ENCODE measurements at regions not wholly inside any gene's neighbourhood (a gene's known extent, or its start where the extent isn't known, plus 50 kb on each side); places are given as distances from the start of the nearest gene placed in this dataset.
"Not testable (repeated sequence)": the region's sequence is repeated elsewhere in the genome, so short reads cannot be mapped to it uniquely, and the experiment has no call there.

GRCh38 chr6:140274548-140274947 lies 900.1 kb upstream of the CITED2 start:
- FAIRE-seq (no peak), DNase-seq (ENCODE audit: insufficient read length, low spot score) (no peak)

- DNase-seq (ENCODE audit: insufficient read length, low spot score) (peak; percentile 6), FAIRE-seq (peak; percentile 82)
Observed at GRCh38 chr6:140271759-140272377, 897.4 kb upstream of the CITED2 start.

- FAIRE-seq, result no peak
- DNase-seq (ENCODE audit: insufficient read length, low spot score), result no peak
Observed at GRCh38 chr6:140269591-140270165, 895.2 kb upstream of the CITED2 start.

- no peak for FAIRE-seq
- DNase-seq (ENCODE audit: insufficient read length, low spot score), result no peak
Observed at GRCh38 chr6:140264431-140264830, 890.0 kb upstream of the CITED2 start.

- FAIRE-seq; DNase-seq (ENCODE audit: insufficient read length, low spot score): not testable (repeated sequence)
Observed at GRCh38 chr6:140258302-140258701, 883.9 kb upstream of the CITED2 start.

GRCh38 chr6:140256248-140256647 lies 881.8 kb upstream of the CITED2 start:
- FAIRE-seq (no peak), DNase-seq (ENCODE audit: insufficient read length, low spot score) (no peak)

GRCh38 chr6:140253096-140253495 lies 878.6 kb upstream of the CITED2 start:
- DNase-seq (ENCODE audit: insufficient read length, low spot score) (no peak), FAIRE-seq (no peak)

- no peak for FAIRE-seq
- DNase-seq (ENCODE audit: insufficient read length, low spot score), result no peak
Observed at GRCh38 chr6:140252099-140252498, 877.7 kb upstream of the CITED2 start.

GRCh38 chr6:140245296-140246040 lies 871.0 kb upstream of the CITED2 start:
- no peak for DNase-seq (ENCODE audit: insufficient read length, low spot score)
- no peak for FAIRE-seq

GRCh38 chr6:140237251-140237650 lies 862.8 kb upstream of the CITED2 start:
- DNase-seq (ENCODE audit: insufficient read length, low spot score) (no peak), FAIRE-seq (no peak)

- DNase-seq (ENCODE audit: insufficient read length, low spot score) (no peak), FAIRE-seq (no peak)
Observed at GRCh38 chr6:140236732-140237131, 862.3 kb upstream of the CITED2 start.

- FAIRE-seq, result no peak
Observed at GRCh38 chr6:140230282-140230681, 855.8 kb upstream of the CITED2 start.

GRCh38 chr6:140228491-140228890 lies 854.0 kb upstream of the CITED2 start:
- no peak for DNase-seq (ENCODE audit: insufficient read length, low spot score)
- no peak for FAIRE-seq

More at GRCh38 chr6:140230282-140230681, 855.8 kb upstream of the CITED2 start:
- DNase-seq (ENCODE audit: insufficient read length, low spot score), result no peak

- FAIRE-seq (no peak), DNase-seq (ENCODE audit: insufficient read length, low spot score) (no peak)
Observed at GRCh38 chr6:140226637-140227036, 852.2 kb upstream of the CITED2 start.

- FAIRE-seq, result no peak
- no peak for DNase-seq (ENCODE audit: insufficient read length, low spot score)
Observed at GRCh38 chr6:140225701-140226436, 851.4 kb upstream of the CITED2 start.

GRCh38 chr6:140217283-140217682 lies 842.8 kb upstream of the CITED2 start:
- FAIRE-seq (no peak), DNase-seq (ENCODE audit: insufficient read length, low spot score) (no peak)

- DNase-seq (ENCODE audit: insufficient read length, low spot score), result no peak
- FAIRE-seq, result no peak
Observed at GRCh38 chr6:140209775-140210174, 835.3 kb upstream of the CITED2 start.

GRCh38 chr6:140208286-140208685 lies 833.8 kb upstream of the CITED2 start:
- DNase-seq (ENCODE audit: insufficient read length, low spot score) (no peak), FAIRE-seq (no peak)

- no peak for DNase-seq (ENCODE audit: insufficient read length, low spot score)
- FAIRE-seq, result no peak
Observed at GRCh38 chr6:140205795-140206593, 831.5 kb upstream of the CITED2 start.

- DNase-seq (ENCODE audit: insufficient read length, low spot score) (no peak), FAIRE-seq (no peak)
Observed at GRCh38 chr6:140204154-140204553, 829.7 kb upstream of the CITED2 start.
